Neural cell (in vitro differentiated cells): ENCODE measurements at regions not wholly inside any gene's neighbourhood (a gene's known extent, or its start where the extent isn't known, plus 50 kb on each side); places are given as distances from the start of the nearest gene placed in this dataset.

Experiments
- H2AFZ ChIP-seq: fragments of 200-600, 300-800 bp; sonication (generic), shearing (Covaris generic); 2 replicates; pipeline ENCODE4 v1.6.0; 2014; ENCODE audit warnings: low read depth, mild to moderate bottlenecking, antibody characterized with exemption, low read length, moderate library complexity
- H3F3A ChIP-seq: fragments of 200-600 bp; shearing (Covaris generic); 2 replicates; pipeline ENCODE4 v1.6.1; 2016; ENCODE audit warnings: mild to moderate bottlenecking, moderate library complexity, mixed read lengths, antibody characterized with exemption, low read length; ENCODE audit not compliant: insufficient read depth, poor library complexity, severe bottlenecking
- H3K27ac ChIP-seq: fragments of 200-600, 300-800 bp; sonication (generic), shearing (Covaris generic); 2 replicates; pipeline ENCODE4 v1.5.1; 2014; ENCODE audit warnings: mild to moderate bottlenecking, low read length, moderate library complexity
- H3K27me3 ChIP-seq: fragments of 300-800, 200-600 bp; sonication (generic), shearing (Covaris generic); 2 replicates; pipeline ENCODE4 v1.6.0; 2014; ENCODE audit warnings: mild to moderate bottlenecking, low read depth, low read length, moderate library complexity; ENCODE audit not compliant: insufficient read depth
- H3K36me3 ChIP-seq: fragments of 300-800, 200-600 bp; sonication (generic), shearing (Covaris generic); 2 replicates; pipeline ENCODE4 v1.5.1; 2014; ENCODE audit warnings: mild to moderate bottlenecking, antibody characterized with exemption, low read length, moderate library complexity; ENCODE audit not compliant: insufficient read depth
- H3K4me2 ChIP-seq: fragments of 300-800, 200-600 bp; sonication (generic), shearing (Covaris generic); 2 replicates; pipeline ENCODE4 v1.6.0; 2014; ENCODE audit warnings: mild to moderate bottlenecking, low read length
- H3K4me3 ChIP-seq: fragments of 300-800, 200-600 bp; sonication (generic), shearing (Covaris generic); 2 replicates; pipeline ENCODE4 v1.5.1; 2014; ENCODE audit warnings: mild to moderate bottlenecking, low read length, moderate library complexity
- H3K79me2 ChIP-seq: fragments of 200-600 bp; shearing (Covaris generic); replicated peaks from 2 replicates; pipeline ENCODE4 v1.6.0; 2014; ENCODE audit warnings: mild to moderate bottlenecking, low read length, moderate library complexity; ENCODE audit not compliant: insufficient read depth
- H3K9ac ChIP-seq: fragments of 300-800, 200-600 bp; sonication (generic), shearing (Covaris generic); 2 replicates; pipeline ENCODE4 v1.6.1; 2016; ENCODE audit warnings: mild to moderate bottlenecking, low read length, mixed read lengths
- H3K9me2 ChIP-seq: fragments of 200-600 bp; shearing (Covaris generic); 2 replicates; pipeline ENCODE4 v1.6.1; 2016; ENCODE audit warnings: mild to moderate bottlenecking, low read length, mixed read lengths; ENCODE audit not compliant: insufficient read depth
- H3K9me3 ChIP-seq: fragments of 200-600, 300-800 bp; sonication (generic), shearing (Covaris generic); 2 replicates; pipeline ENCODE4 v1.6.1; 2016; ENCODE audit warnings: mild to moderate bottlenecking, mixed run types, low read length, moderate library complexity, mixed read lengths
- H4K20me1 ChIP-seq: fragments of 200-600 bp; shearing (Covaris generic); 2 replicates; pipeline ENCODE4 v1.6.1; 2016; ENCODE audit warnings: mild to moderate bottlenecking, mixed run types; ENCODE audit not compliant: insufficient read depth
- CTCF ChIP-seq: fragments of 450-650 bp; IDR thresholded peaks from 2 replicates; pipeline ENCODE4 v1.5.1; 2014; ENCODE audit warnings: antibody characterized with exemption, mild to moderate bottlenecking, moderate library complexity; ENCODE audit not compliant: poor library complexity, severe bottlenecking
- EP300 ChIP-seq: fragments of 450-650 bp; conservative IDR thresholded peaks from 2 replicates; pipeline ENCODE4 v1.6.1; 2014; ENCODE audit warnings: antibody characterized with exemption, mild to moderate bottlenecking, moderate library complexity; ENCODE audit not compliant: poor library complexity, severe bottlenecking
- EZH2 ChIP-seq: fragments of 200-600, 300-800 bp; shearing (Covaris generic), sonication (generic); IDR thresholded peaks from 2 replicates; pipeline ENCODE4 v1.6.1; 2014; ENCODE audit warnings: antibody characterized with exemption, low read length, borderline replicate concordance, mild to moderate bottlenecking; ENCODE audit not compliant: insufficient read depth, poor library complexity, severe bottlenecking
- MXI1 ChIP-seq: fragments of 450-650 bp; conservative IDR thresholded peaks from 2 replicates; pipeline ENCODE4 v1.6.1; 2014; ENCODE audit warnings: antibody characterized with exemption, mild to moderate bottlenecking; ENCODE audit not compliant: poor library complexity, severe bottlenecking
- POLR2AphosphoS5 ChIP-seq: IDR thresholded peaks from 2 replicates; pipeline ENCODE4 v1.6.1; 2012
- RAD21 ChIP-seq: fragments of 450-650 bp; conservative IDR thresholded peaks from 2 replicates; pipeline ENCODE4 v1.6.1; 2014; ENCODE audit warnings: antibody characterized with exemption, mild to moderate bottlenecking, moderate library complexity
- REST ChIP-seq: IDR thresholded peaks from 2 replicates; pipeline ENCODE4 v1.6.1; 2012; ENCODE audit warnings: borderline replicate concordance
- SMC3 ChIP-seq: fragments of 450-650 bp; conservative IDR thresholded peaks from 2 replicates; pipeline ENCODE4 v1.6.1; 2014; ENCODE audit warnings: antibody characterized with exemption, mild to moderate bottlenecking, moderate library complexity; ENCODE audit not compliant: poor library complexity
- TAF1 ChIP-seq: IDR thresholded peaks from 2 replicates; pipeline ENCODE4 v1.6.1; 2012; ENCODE audit warnings: low read depth

DNA sequence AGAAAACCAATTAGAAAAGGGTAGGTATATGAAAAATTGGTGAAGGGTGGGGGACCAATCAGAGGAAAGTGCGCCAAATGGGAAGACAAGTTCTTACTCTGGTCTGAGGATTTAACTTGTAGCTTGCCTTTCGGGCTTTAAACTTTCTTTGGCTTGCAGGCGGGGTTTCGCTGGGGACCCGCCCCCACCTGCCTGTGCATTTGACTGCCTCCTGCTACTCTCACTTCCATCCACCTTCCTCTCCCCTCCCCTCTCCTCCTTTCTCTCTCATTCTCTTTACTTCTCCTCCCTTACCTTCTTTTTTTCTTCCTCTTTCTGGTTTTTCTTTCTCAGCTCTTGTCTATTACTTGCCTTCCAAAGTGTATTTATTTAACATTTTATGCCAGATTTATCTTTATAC is 278.8 kb downstream of the DNAJB9 start:
- Histone ChIP-seq H3K9ac (no peak overlapping the region), H3K9me3 (no peaks in the 10 kb centered on the region), H3K36me3 (no peaks in the 10 kb centered on the region), H4K20me1 (no peaks in the 10 kb centered on the region), H3K4me2 (no peak overlapping the region), H2AFZ (no peak overlapping the region), H3F3A (no peaks in the 10 kb centered on the region), H3K9me2 (no peaks in the 10 kb centered on the region), H3K4me3 (no peak overlapping the region), H3K79me2 (no peaks in the 10 kb centered on the region), H3K27me3 (no peaks in the 10 kb centered on the region), H3K27ac (no peak overlapping the region)
- TF ChIP-seq MXI1 (no peak), EZH2 (no peak), SMC3 (no peak), CTCF (no peak), EP300 (no peak), TAF1 (no peak), POLR2AphosphoS5 (no peak), RAD21 (no peak), REST (no peak)

DNA sequence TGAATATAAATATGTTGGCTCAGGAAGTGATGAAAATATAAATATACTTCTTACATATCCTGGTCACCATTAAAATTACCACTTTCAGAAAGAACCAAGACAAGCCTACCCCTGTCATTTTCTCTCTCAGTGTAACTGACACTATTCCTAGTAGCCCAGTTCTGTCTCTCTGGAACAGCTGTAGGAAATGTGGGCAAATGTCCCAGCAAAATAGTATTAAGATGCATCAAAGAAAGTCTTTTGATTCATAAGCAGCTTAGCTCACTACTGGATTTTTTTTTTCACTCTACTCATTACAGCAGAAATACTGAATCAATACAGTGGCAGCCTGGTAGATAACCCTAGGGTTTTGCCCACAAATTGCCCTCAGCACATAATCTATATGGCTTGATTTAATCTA is 290.9 kb downstream of the DNAJB9 start:
- Histone ChIP-seq H4K20me1 (no peaks in the 10 kb centered on the region), H3K27ac (no peak overlapping the region), H3K79me2 (no peaks in the 10 kb centered on the region), H3K9me3 (no peaks in the 10 kb centered on the region), H3K4me3 (no peak overlapping the region), H3K9ac (no peak overlapping the region), H3F3A (no peaks in the 10 kb centered on the region), H2AFZ (no peak overlapping the region), H3K9me2 (no peaks in the 10 kb centered on the region), H3K36me3 (no peaks in the 10 kb centered on the region), H3K27me3 (no peaks in the 10 kb centered on the region), H3K4me2 (no peak overlapping the region)
- TF ChIP-seq EZH2, result no peak
- TF ChIP-seq RAD21, result no peak
- no peak for TF ChIP-seq EP300
- TF ChIP-seq TAF1, result no peak
- TF ChIP-seq MXI1, result no peak
